Naive B cell (primary cell): ENCODE measurements at regions not wholly inside any gene's neighbourhood (a gene's known extent, or its start where the extent isn't known, plus 50 kb on each side); places are given as distances from the start of the nearest gene placed in this dataset.

Experiments
- ATAC-seq, 2 donors: fragments of 150-1000 bp; cut with Tn5 transposase; 2 replicates each; pipeline ENCODE4 v1.10.0; 2021; ENCODE audit warnings: low read depth in 2 of 2, mild to moderate bottlenecking in 2 of 2, moderate library complexity in 2 of 2
- DNase-seq: peaks from one replicate; pipeline ENCODE4 v3.0.0; 2022
- H3K27ac Mint-ChIP-seq, 6 donors: one replicate each; pipeline ENCODE4 v1.8.0; 2020 to 2022; ENCODE audit warnings: mild to moderate bottlenecking in 6 of 6, mixed read lengths in 6 of 6, moderate library complexity in 5 of 6, inconsistent platforms in 2 of 6
- H3K27me3 Mint-ChIP-seq, 3 donors: one replicate each; pipeline ENCODE4 v1.8.0; 2021 to 2022; ENCODE audit warnings: mixed read lengths in 3 of 3, mild to moderate bottlenecking in 1 of 3
- H3K36me3 Mint-ChIP-seq, 2 donors: one replicate each; pipeline ENCODE4 v1.8.0; 2020 to 2022; ENCODE audit warnings: mixed read lengths in 2 of 2, inconsistent platforms in 1 of 2, mild to moderate bottlenecking in 1 of 2
- H3K4me1 Mint-ChIP-seq, 3 donors: one replicate each; pipeline ENCODE4 v1.8.0; 2020 to 2022; ENCODE audit warnings: mixed read lengths in 3 of 3, inconsistent platforms in 1 of 3, mild to moderate bottlenecking in 1 of 3, moderate library complexity in 1 of 3
- H3K4me3 Mint-ChIP-seq, 8 donors: one replicate each; pipeline ENCODE4 v1.8.0; 2020 to 2022; ENCODE audit warnings: mild to moderate bottlenecking in 8 of 8, mixed read lengths in 8 of 8, moderate library complexity in 8 of 8, inconsistent platforms in 2 of 8
- H3K9me3 Mint-ChIP-seq, 7 donors: one replicate each; pipeline ENCODE4 v1.8.0; 2020 to 2022; ENCODE audit warnings: mixed read lengths in 7 of 7, mild to moderate bottlenecking in 5 of 7, inconsistent platforms in 2 of 7, moderate library complexity in 1 of 7

DNA sequence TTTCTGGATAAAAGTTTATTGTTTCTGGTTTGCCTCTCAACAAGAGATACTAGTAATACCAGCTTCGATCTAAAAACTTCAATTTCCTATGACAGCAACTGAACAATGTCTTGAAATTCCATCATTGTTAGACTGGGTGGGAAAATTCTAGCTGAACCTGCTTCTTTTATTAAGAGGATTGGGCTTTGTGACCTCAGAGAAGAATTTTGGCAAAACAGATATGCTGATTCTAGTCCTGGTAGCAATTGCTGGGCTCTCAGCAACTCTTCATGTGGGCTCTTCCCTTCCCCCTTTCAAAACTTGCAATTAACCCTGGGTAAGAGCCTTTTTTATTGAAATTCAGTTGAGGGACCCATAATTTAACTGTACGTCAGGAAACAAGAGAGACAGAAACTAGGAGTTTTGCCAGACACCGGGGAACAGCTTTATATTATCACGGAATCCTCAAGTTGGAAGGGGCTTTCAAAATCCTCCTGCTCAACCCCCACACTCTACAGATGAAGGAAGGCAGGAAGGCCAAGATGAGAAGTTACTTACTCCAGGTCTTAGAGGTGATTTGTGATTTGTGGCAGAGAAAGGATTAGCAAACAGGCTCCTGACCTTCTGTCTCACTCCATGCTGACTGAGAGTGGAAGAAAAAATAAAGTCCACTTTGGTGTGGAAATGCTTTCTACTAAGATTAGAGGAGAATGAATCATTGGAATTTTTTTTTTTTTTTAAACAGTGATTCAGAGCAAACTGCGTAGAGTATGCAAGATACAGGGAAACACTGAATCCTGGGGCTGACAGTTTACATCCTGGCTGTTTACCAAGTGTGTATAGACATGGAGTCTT is 239.0 kb upstream of the ATP2B1 start:
- Mint-ChIP-seq H3K9me3 (peaks cover 0 to 1% (median 0%) of the 10 kb centered on the region in 7 donors), H3K27ac (peak overlapping the region; percentile 80 to 98 (median 90)), H3K4me1 (peaks cover 38 to 70% (median 69%) of the 10 kb centered on the region in 3 donors), H3K27me3 (no peaks in the 10 kb centered on the region), H3K36me3 (no peaks in the 10 kb centered on the region), H3K4me3 (peak overlapping the region in 4 of 8 donors; percentile 6 to 81 (median 34))
- ATAC-seq: no peak
- no peak for DNase-seq

DNA sequence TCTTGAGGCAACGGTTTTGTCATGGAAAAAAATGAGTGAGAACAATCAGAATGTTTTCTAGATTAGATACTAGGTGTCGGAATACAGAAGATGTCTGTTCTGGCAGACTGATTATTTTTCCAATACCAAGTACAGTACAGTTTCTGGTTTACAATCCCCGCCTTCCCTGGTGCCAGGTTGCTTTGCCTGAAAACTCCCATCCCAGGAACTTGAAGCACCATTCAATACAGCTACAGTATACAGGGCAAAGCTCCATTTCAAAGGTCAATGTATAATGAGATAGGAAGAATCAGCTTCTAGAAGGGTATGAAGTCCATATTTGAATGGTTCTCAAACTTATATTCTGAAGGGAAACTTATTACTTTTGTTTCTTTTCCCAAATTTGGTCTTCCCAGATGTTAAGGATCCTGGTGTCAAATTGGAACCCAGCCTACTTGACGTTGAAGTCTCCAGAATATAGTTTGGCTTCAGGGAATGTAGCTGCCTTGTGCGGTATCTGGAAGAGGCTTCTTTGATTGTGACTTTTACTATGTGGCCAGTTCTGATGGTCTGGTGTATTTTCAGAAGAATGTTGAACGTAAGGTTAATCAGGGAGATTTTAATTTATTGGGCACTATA is 238.0 kb upstream of the ATP2B1 start:
- peak overlapping the region; percentile 43 to 98 (median 84) for H3K27ac Mint-ChIP-seq
- peaks cover 45 to 73% (median 68%) of the 10 kb centered on the region in 3 donors for H3K4me1 Mint-ChIP-seq
- DNase-seq (no peak), ATAC-seq (no peak)
- H3K4me3 Mint-ChIP-seq: peak overlapping the region in 1 of 8 donors; percentile 25
- no peaks in the 10 kb centered on the region for H3K27me3 Mint-ChIP-seq
- H3K36me3 Mint-ChIP-seq: peaks cover 0 to 2% of the 10 kb centered on the region in 2 donors
- peaks cover 0 to 2% (median 0%) of the 10 kb centered on the region in 7 donors for H3K9me3 Mint-ChIP-seq

DNA sequence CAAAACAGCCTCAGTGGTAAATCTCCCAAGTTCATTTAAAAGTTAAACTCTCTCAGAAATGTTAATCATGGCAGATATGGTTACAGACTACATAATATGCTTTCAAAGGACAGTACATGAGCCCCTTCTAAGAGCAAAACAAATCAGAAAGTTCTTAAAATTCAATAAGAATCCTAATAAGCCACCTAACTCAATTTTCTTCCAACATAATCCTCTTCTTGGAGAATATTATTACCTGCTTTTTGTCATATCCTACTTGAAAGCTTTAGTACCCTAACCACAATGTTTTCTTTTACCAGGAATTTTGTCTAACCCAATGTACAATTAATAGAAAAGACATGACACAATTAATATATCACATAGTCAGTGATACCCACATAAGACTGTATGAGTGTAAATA is 236.5 kb upstream of the ATP2B1 start:
- DNase-seq (no peak), ATAC-seq (no peak)
- peaks cover 0 to 5% (median 0%) of the 10 kb centered on the region in 7 donors for H3K9me3 Mint-ChIP-seq
- no peaks in the 10 kb centered on the region for H3K27me3 Mint-ChIP-seq
- H3K4me3 Mint-ChIP-seq: no peak overlapping the region
- peak overlapping the region in 4 of 6 donors; percentile 31 to 95 (median 56) for H3K27ac Mint-ChIP-seq
- H3K4me1 Mint-ChIP-seq: peaks cover 38 to 64% (median 60%) of the 10 kb centered on the region in 3 donors
- peaks cover 4 to 13% of the 10 kb centered on the region in 2 donors for H3K36me3 Mint-ChIP-seq

DNA sequence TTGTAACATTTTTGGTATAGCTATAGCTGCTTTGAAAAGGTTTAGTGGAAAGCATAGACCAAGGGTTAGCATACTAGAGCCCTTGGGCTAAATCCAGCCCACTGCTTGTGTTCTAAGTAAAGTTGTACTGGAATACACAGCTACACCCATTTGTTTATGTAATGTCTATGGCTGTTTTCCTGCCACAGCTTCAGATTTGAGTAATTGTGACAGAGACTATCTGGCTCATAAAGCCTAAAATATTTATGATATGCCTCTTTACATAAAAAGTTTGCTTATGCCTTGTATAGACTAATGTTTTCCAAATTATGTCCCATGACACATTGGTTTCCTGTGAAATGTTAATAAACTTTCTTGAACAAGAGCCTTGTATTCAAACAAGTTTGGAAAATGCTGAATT is 234.8 kb upstream of the ATP2B1 start:
- ATAC-seq (no peak), DNase-seq (no peak)
- no peak overlapping the region for H3K4me3 Mint-ChIP-seq
- peak overlapping the region in 3 of 6 donors; percentile 79 to 95 (median 92) for H3K27ac Mint-ChIP-seq
- H3K27me3 Mint-ChIP-seq: no peaks in the 10 kb centered on the region
- peaks cover 4 to 23% of the 10 kb centered on the region in 2 donors for H3K36me3 Mint-ChIP-seq
- peaks cover 41 to 58% (median 50%) of the 10 kb centered on the region in 3 donors for H3K4me1 Mint-ChIP-seq
- H3K9me3 Mint-ChIP-seq: peaks cover 0 to 5% (median 0%) of the 10 kb centered on the region in 7 donors

DNA sequence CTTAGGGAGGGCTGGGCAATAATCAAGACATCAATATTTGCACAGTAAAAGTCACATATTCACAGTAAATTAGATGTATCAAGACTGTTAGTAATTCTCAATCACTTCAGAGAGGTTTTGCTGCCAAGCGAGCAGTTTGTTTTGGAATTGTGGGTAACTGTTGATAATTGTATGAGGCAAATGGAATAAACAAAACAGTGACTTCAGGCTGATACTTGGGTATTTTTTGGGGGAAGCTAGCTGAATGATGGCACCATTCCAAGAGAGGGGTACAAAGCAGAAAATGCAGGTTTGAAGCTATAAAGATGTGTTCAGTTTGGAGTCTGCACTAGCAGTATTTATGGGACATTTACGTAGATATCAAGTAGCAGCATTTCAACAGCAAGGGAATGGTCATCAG is 232.8 kb upstream of the ATP2B1 start:
- Mint-ChIP-seq H3K27me3 (no peaks in the 10 kb centered on the region), H3K4me1 (peaks cover 37 to 39% (median 39%) of the 10 kb centered on the region in 3 donors), H3K27ac (peak overlapping the region in 1 of 6 donors; percentile 95), H3K36me3 (peaks cover 4 to 23% of the 10 kb centered on the region in 2 donors), H3K4me3 (peak overlapping the region in 2 of 8 donors; percentile 50 to 52), H3K9me3 (peaks cover 0 to 5% (median 0%) of the 10 kb centered on the region in 7 donors)
- no peak for ATAC-seq
- no peak for DNase-seq

DNA sequence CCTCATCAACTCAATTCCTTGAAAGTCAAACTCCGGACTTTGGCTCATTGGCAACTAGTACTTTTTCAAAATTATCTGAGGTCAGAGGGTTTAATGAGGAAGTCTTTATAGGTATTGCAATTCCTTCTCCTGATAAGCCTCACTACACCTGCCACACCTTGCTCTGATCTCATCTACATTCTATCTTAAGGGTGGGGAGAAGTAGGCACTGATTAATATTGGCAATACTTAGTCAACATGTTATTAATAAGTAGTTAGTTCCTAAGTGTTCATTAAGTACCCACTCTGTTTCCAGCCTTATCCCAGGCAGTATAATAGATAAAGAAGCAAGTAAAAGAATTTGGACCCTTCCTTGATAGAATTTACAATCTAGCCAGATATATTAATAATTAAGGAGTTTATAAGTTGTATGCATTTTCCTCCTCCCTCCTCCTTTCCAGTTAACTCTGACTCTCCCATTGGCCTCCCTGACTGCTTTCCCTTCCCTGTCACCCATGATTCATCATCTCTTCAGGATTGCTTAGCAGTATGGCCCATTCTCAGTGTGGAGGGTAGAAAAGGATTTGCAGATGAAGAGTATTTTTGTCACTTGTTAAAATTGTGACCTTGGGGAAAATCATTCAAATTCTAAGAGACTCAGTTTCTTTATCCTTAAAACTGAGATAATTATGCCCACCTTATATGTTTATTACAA is 231.0 kb upstream of the ATP2B1 start:
- H3K9me3 Mint-ChIP-seq: peaks cover 0 to 5% (median 0%) of the 10 kb centered on the region in 7 donors
- peak overlapping the region in 2 of 6 donors; percentile 16 to 33 for H3K27ac Mint-ChIP-seq
- no peak for ATAC-seq
- no peaks in the 10 kb centered on the region for H3K27me3 Mint-ChIP-seq
- no peak for DNase-seq
- peaks cover 50 to 57% (median 52%) of the 10 kb centered on the region in 3 donors for H3K4me1 Mint-ChIP-seq
- no peak overlapping the region for H3K4me3 Mint-ChIP-seq
- peaks cover 4 to 23% of the 10 kb centered on the region in 2 donors for H3K36me3 Mint-ChIP-seq

DNA sequence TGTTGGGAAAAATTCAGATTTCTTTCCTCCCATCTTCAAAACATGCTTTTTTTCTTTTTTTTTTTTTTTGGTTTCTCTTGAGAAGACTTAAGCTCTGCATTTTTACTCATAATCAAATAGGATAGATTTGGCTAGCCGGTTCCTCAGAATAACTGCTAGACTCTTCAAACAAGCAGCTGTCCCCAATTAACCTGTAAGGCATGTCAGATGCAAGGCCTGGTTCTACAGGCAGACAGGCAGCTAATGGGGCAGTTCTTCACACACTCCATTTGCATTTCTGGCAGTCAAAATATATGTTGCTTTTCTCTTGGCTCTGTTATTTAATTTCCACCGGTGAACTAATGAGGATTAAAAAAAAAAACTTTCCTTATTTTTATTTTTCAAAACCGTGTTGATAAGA is 228.0 kb upstream of the ATP2B1 start:
- H3K27ac Mint-ChIP-seq: peak overlapping the region; percentile 21 to 93 (median 70)
- no peak for DNase-seq
- H3K9me3 Mint-ChIP-seq: peaks cover 0 to 5% (median 2%) of the 10 kb centered on the region in 7 donors
- no peak for ATAC-seq
- H3K4me1 Mint-ChIP-seq: peaks cover 50 to 56% (median 55%) of the 10 kb centered on the region in 3 donors
- peak overlapping the region in 1 of 8 donors; percentile 29 for H3K4me3 Mint-ChIP-seq
- H3K27me3 Mint-ChIP-seq: no peaks in the 10 kb centered on the region
- peaks cover 15 to 28% of the 10 kb centered on the region in 2 donors for H3K36me3 Mint-ChIP-seq

DNA sequence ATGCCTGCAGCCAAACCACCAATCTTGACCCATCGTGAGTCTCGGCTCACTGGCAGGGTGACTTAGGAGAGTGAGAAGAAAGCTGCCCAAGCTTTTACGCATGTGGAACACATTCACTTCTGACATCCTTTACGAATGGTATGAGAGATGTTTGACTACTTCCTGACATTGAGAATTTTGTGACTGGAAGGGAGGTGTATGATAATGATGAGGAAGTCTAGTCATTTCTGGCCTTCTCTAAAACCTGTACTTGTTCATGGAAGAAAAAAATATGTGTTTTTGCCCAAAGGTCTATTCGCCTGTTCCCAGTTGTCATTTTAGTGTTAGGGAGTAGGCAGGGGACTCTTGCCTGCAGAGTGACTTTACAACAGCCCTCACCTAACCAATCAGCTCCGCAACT is 227.2 kb upstream of the ATP2B1 start:
- Mint-ChIP-seq H3K4me3 (peak overlapping the region in 3 of 8 donors; percentile 22 to 77 (median 51)), H3K9me3 (peaks cover 0 to 4% (median 2%) of the 10 kb centered on the region in 7 donors), H3K36me3 (peaks cover 11 to 21% of the 10 kb centered on the region in 2 donors), H3K27ac (peak overlapping the region; percentile 41 to 89 (median 68)), H3K27me3 (no peaks in the 10 kb centered on the region), H3K4me1 (peaks cover 49 to 58% (median 57%) of the 10 kb centered on the region in 3 donors)
- ATAC-seq (peak; percentile 47 to 61), DNase-seq (no peak)

DNA sequence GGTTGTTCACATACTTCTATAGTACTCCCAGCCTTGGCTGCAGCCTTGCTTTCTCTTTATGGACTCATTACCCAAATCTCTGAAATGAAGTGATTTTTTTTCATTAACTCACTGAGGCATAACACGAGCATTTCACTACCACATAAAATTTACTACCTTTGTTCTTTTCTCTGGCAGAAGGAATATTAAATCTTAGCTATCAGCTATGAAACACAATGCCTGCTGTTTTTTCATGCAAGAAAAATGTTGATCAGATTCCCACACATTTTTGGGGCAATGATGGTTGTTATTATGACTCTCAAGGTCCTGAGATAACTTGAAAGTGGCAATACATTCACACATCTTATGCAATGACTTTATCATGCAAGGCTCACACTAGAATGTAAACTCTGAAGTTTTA is 225.3 kb upstream of the ATP2B1 start:
- Mint-ChIP-seq H3K9me3 (peaks cover 0 to 4% (median 0%) of the 10 kb centered on the region in 7 donors), H3K27ac (peak overlapping the region in 3 of 6 donors; percentile 11 to 57 (median 55)), H3K27me3 (no peaks in the 10 kb centered on the region), H3K4me1 (peaks cover 38 to 63% (median 46%) of the 10 kb centered on the region in 3 donors), H3K36me3 (peaks cover 8 to 11% of the 10 kb centered on the region in 2 donors), H3K4me3 (peak overlapping the region in 1 of 8 donors; percentile 39)
- no peak for DNase-seq
- no peak for ATAC-seq

DNA sequence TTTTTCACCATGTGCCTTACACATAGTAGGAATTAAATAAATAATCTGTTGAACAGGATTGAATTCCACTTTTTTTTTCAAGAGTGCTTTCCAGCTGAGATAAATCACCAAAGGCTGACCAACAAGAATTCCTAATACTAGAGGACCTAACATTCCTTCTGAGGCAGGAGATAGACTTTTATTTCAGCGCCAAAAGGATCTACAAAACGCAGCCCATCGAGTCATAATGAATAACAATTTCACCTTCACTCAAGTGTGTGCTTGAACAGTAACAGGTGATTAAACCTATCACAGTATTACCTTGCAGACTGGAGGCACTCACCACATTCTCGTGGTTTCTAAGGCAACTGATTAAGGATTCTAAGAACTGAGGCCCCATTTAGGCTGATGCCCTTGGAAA is 224.3 kb upstream of the ATP2B1 start:
- H3K36me3 Mint-ChIP-seq: peaks cover 8 to 11% of the 10 kb centered on the region in 2 donors
- no peak overlapping the region for H3K4me3 Mint-ChIP-seq
- peaks cover 0 to 4% (median 0%) of the 10 kb centered on the region in 7 donors for H3K9me3 Mint-ChIP-seq
- no peak overlapping the region for H3K27ac Mint-ChIP-seq
- DNase-seq (no peak), ATAC-seq (no peak)
- H3K27me3 Mint-ChIP-seq: no peaks in the 10 kb centered on the region
- peaks cover 43 to 68% (median 50%) of the 10 kb centered on the region in 3 donors for H3K4me1 Mint-ChIP-seq

DNA sequence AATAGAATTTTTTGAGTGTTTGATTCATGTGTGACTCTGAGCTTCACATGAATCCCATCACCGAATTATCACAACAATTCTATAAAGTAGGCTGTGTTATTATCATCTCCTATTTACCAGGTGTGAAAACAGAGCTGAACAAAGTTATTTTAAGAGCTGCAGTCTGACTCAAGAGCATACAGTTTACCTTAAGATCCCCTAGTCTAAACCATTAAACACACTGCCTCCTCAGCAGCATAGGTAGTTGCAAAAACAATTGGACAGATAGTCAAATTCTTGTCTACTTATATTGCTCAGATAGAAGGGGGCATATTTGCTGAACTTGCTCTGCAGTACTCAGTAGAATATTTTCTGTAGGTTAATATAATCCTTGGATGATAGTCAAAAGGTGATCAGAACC is 219.8 kb upstream of the ATP2B1 start:
- H3K27me3 Mint-ChIP-seq: no peaks in the 10 kb centered on the region
- peak overlapping the region; percentile 72 to 97 (median 82) for H3K4me3 Mint-ChIP-seq
- peak overlapping the region; percentile 84 to 99 (median 97) for H3K27ac Mint-ChIP-seq
- H3K9me3 Mint-ChIP-seq: peaks cover 0 to 4% (median 0%) of the 10 kb centered on the region in 7 donors
- H3K36me3 Mint-ChIP-seq: peaks cover 8 to 14% of the 10 kb centered on the region in 2 donors
- DNase-seq (no peak), ATAC-seq (no peak)
- H3K4me1 Mint-ChIP-seq: peaks cover 30 to 61% (median 34%) of the 10 kb centered on the region in 3 donors

DNA sequence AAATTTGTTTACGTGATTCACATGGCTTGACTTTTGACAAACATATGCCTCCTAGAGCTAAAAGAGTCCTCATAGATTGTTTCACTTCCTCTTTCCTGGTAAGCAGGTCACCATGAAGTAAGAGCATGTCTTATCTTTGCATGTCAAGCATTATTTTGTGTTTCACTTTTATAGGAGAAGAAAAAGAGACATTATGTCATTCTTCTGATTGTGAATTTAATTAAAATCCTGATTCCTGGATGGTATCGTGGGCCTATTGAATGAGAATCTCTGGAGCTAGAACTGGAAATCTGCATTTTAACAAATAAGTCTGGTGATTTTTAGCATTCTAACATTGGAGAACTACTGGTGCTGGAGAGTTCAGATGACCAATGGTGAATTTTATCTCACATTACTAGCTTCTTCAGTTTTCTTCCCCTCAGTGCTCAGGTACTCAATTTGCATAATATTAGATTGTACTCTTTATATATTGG is 218.6 kb upstream of the ATP2B1 start:
- no peaks in the 10 kb centered on the region for H3K27me3 Mint-ChIP-seq
- H3K27ac Mint-ChIP-seq: peak overlapping the region; percentile 96 to 100 (median 99)
- peaks cover 29 to 69% (median 40%) of the 10 kb centered on the region in 3 donors for H3K4me1 Mint-ChIP-seq
- peak; percentile 90 to 91 for ATAC-seq
- peak; percentile 79 for DNase-seq
- peaks cover 5 to 12% of the 10 kb centered on the region in 2 donors for H3K36me3 Mint-ChIP-seq
- H3K4me3 Mint-ChIP-seq: peak overlapping the region; percentile 72 to 97 (median 88)
- H3K9me3 Mint-ChIP-seq: peaks cover 0 to 2% (median 0%) of the 10 kb centered on the region in 7 donors

DNA sequence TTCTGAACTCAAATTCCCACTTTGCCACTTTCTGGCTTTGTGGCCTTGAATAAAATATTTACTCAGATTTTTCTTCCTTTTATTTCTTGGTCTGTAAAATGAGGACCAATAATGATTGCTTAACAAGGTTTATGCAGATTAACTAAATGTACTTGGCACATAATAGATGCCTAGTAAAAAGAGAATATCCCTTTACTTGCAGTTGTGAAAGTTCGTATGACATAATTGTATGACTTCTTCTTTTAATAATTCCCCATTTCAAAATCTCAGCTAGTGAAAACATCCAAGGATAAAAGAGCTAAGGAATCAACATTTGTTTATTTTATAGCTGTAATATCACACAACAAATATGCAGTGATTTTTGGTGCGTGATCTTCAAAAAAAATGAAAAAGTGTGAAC is 215.6 kb upstream of the ATP2B1 start:
- Mint-ChIP-seq H3K4me3 (no peak overlapping the region), H3K36me3 (peaks cover 4 to 9% of the 10 kb centered on the region in 2 donors), H3K27me3 (no peaks in the 10 kb centered on the region), H3K27ac (peak overlapping the region in 5 of 6 donors; percentile 26 to 85 (median 77)), H3K9me3 (peaks cover 0 to 8% (median 0%) of the 10 kb centered on the region in 7 donors), H3K4me1 (peaks cover 31 to 69% (median 52%) of the 10 kb centered on the region in 3 donors)
- DNase-seq (no peak), ATAC-seq (no peak)
